ENCODE measurements at regions not wholly inside any gene's neighbourhood (a gene's known extent, or its start where the extent isn't known, plus 50 kb on each side); places are given as distances from the start of the nearest gene placed in this dataset.

DNA sequence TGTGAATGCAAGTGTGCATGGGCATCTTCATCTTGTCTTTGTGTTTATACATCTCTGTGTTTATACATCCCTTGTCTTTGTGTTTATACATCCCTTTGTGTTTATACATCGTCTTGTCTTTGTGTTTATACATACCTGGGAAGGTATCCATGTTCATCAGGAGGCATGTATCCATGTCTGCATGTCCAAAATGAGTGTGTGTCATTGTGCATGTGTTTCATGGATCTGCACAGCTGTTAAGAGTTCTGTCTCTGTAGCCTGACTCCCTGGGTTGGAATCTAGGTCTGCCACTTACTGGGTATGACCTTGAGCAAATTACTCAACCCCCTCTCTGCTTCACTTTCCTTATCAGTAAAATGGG is 50.1 kb upstream of the SIRPA start:
- no peak overlapping the region for H3K4me3 ChIP-seq
- H3K27ac ChIP-seq (ENCODE audit: low read depth in 1 of 2, low read length in 1 of 2) = no peak overlapping the region
- peaks cover 0 to 8% (median 2%) of the 10 kb centered on the region in 5 donors for H3K4me1 ChIP-seq (ENCODE audit: control insufficient read depth in 5 of 5, insufficient read depth in 5 of 5, low read length in 5 of 5)
- no peaks in the 10 kb centered on the region for H3K27me3 ChIP-seq (ENCODE audit: control insufficient read depth in 3 of 3, insufficient read depth in 3 of 3, low read length in 2 of 3)
- ATAC-seq (ENCODE audit: insufficient read depth, low FRiP score) (no peak), DNase-seq (no peak)
- H3K9ac ChIP-seq (ENCODE audit: insufficient read depth in 1 of 2, low read length in 2 of 2) = no peak overlapping the region
- 21 to 44% methylated on average over 1 of the region's 1 CpG for WGBS, 2 donors
- H3K36me3 ChIP-seq (ENCODE audit: control insufficient read depth in 4 of 4, insufficient read depth in 4 of 4, low read length in 4 of 4) = no peaks in the 10 kb centered on the region
- peaks cover 0 to 4% (median 0%) of the 10 kb centered on the region in 4 donors for H3K9me3 ChIP-seq (ENCODE audit: control insufficient read depth in 4 of 4, insufficient read depth in 3 of 4, low read length in 3 of 4)
- no peak for TF ChIP-seq CTCF (IDR thresholded peaks at IDR 0.05; ENCODE audit: control extremely low read depth, extremely low read depth)

- Histone ChIP-seq H3K9ac (ENCODE audit: insufficient read depth in 1 of 2, low read length in 2 of 2) (no peak overlapping the region), H3K36me3 (ENCODE audit: control insufficient read depth in 4 of 4, insufficient read depth in 4 of 4, low read length in 4 of 4) (no peaks in the 10 kb centered on the region), H3K27ac (ENCODE audit: low read depth in 1 of 2, low read length in 1 of 2) (no peak overlapping the region), H3K27me3 (ENCODE audit: control insufficient read depth in 3 of 3, insufficient read depth in 3 of 3, low read length in 2 of 3) (no peaks in the 10 kb centered on the region), H3K4me3 (no peak overlapping the region), H3K9me3 (ENCODE audit: control insufficient read depth in 4 of 4, insufficient read depth in 3 of 4, low read length in 3 of 4) (peaks cover 0 to 4% (median 0%) of the 10 kb centered on the region in 4 donors), H3K4me1 (ENCODE audit: control insufficient read depth in 5 of 5, insufficient read depth in 5 of 5, low read length in 5 of 5) (peaks cover 0 to 8% (median 2%) of the 10 kb centered on the region in 5 donors)
- ATAC-seq (ENCODE audit: insufficient read depth, low FRiP score) = peak; percentile 72
- TF ChIP-seq CTCF (IDR thresholded peaks at IDR 0.05; ENCODE audit: control extremely low read depth, extremely low read depth) = no peak
- WGBS, 2 donors = 12 to 15% methylated on average over 10 of the region's 10 CpGs
- DNase-seq = peak; percentile 70 to 79 (median 74)
Measured at GRCh38 chr20:1844325-1845162, 50.7 kb upstream of the SIRPA start.

DNA sequence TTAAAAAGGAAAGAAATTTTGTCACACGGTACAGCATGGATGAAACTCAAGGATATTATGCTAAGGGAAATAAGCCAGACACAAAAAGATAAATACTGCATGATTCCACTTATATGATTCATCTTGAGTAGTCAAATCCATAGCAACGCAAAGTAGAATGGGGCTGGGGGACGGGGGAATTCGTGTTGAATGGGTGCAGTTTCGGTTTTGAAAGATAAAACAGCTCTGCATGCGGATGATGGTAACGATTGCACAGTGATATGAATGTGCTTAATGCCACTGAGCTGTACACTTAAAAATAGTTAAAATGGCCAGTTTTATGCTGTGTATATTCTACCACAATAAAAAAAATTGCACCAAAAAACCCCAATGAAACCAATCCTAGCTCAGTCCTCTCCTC is 52.9 kb upstream of the SIRPA start:
- no peak for TF ChIP-seq CTCF (IDR thresholded peaks at IDR 0.05; ENCODE audit: control extremely low read depth, extremely low read depth)
- Histone ChIP-seq H3K4me1 (ENCODE audit: control insufficient read depth in 5 of 5, insufficient read depth in 5 of 5, low read length in 5 of 5) (peaks cover 0 to 8% (median 2%) of the 10 kb centered on the region in 5 donors), H3K27me3 (ENCODE audit: control insufficient read depth in 3 of 3, insufficient read depth in 3 of 3, low read length in 2 of 3) (peaks cover 0 to 3% (median 3%) of the 10 kb centered on the region in 3 donors), H3K27ac (ENCODE audit: low read depth in 1 of 2, low read length in 1 of 2) (no peak overlapping the region), H3K9me3 (ENCODE audit: control insufficient read depth in 4 of 4, insufficient read depth in 3 of 4, low read length in 3 of 4) (peaks cover 0 to 6% (median 0%) of the 10 kb centered on the region in 4 donors), H3K36me3 (ENCODE audit: control insufficient read depth in 4 of 4, insufficient read depth in 4 of 4, low read length in 4 of 4) (no peaks in the 10 kb centered on the region), H3K9ac (ENCODE audit: insufficient read depth in 1 of 2, low read length in 2 of 2) (no peak overlapping the region), H3K4me3 (no peak overlapping the region)
- ATAC-seq (ENCODE audit: insufficient read depth, low FRiP score) = no peak
- 89 to 93% methylated on average over 7 of the region's 7 CpGs for WGBS, 2 donors
- no peak for DNase-seq
